Vagina (tissue), 2 donors: ENCODE measurements at regions not wholly inside any gene's neighbourhood (a gene's known extent, or its start where the extent isn't known, plus 50 kb on each side); places are given as distances from the start of the nearest gene placed in this dataset.

Experiments
- DNase-seq, 2 donors: peaks; one replicate each; pipeline ENCODE4 v3.0.0-alpha.2; 2017; ENCODE audit errors: extremely low spot score in 2 of 2
- H3K27ac ChIP-seq: fragments of 200-600 bp; sonication (generic); one replicate; pipeline ENCODE4 v1.5.1; 2019
- H3K27me3 ChIP-seq: fragments of 200-600 bp; sonication (generic); one replicate; pipeline ENCODE4 v1.5.1; 2019
- H3K36me3 ChIP-seq, 2 donors: fragments of 200-600 bp; sonication (generic); one replicate each; pipeline ENCODE4 v1.5.1; 2017 to 2019
- H3K4me1 ChIP-seq: fragments of 200-600 bp; sonication (generic); one replicate; pipeline ENCODE4 v1.5.1; 2019
- H3K4me3 ChIP-seq, 2 donors: fragments of 200-600 bp; sonication (generic); 1 replicate in 1 of 2; 2 replicates in 1 of 2; pipeline ENCODE4 v1.5.1; 2016 to 2019
- H3K9me3 ChIP-seq: fragments of 200-600 bp; sonication (generic); one replicate; pipeline ENCODE4 v1.5.1; 2019
- POLR2A ChIP-seq, 2 donors: fragments of 450-650 bp; IDR thresholded peaks; one replicate each; pipeline ENCODE4 v1.6.1; 2017; ENCODE audit warnings: antibody characterized with exemption in 2 of 2, mild to moderate bottlenecking in 2 of 2, moderate library complexity in 2 of 2
- POLR2AphosphoS5 ChIP-seq, 2 donors: sonication (generic); formaldehyde crosslinking; IDR thresholded peaks; one replicate each; pipeline ENCODE4 v1.9.0; 2017; ENCODE audit warnings: antibody characterized with exemption in 2 of 2, mild to moderate bottlenecking in 2 of 2, low read depth in 1 of 2; ENCODE audit not compliant: insufficient read depth in 1 of 2
- intact Hi-C: fragments of 100-400 bp; cut with DNase I; formaldehyde crosslinking; loops from one replicate; pipeline ENCODE4 v1.15.1; 2023
- TF ChIP-seq, protein P1 (sequence below), 3 experiments: fragments of 450-650 bp in 2 of 3; fragments of 200-600 bp in 1 of 3; sonication (generic) in 1 of 3; IDR thresholded peaks; one replicate each; pipeline ENCODE4 v1.5.1; 2017 to 2019; ENCODE audit warnings: antibody characterized with exemption in 3 of 3, mild to moderate bottlenecking in 2 of 3, moderate library complexity in 2 of 3

DNA sequence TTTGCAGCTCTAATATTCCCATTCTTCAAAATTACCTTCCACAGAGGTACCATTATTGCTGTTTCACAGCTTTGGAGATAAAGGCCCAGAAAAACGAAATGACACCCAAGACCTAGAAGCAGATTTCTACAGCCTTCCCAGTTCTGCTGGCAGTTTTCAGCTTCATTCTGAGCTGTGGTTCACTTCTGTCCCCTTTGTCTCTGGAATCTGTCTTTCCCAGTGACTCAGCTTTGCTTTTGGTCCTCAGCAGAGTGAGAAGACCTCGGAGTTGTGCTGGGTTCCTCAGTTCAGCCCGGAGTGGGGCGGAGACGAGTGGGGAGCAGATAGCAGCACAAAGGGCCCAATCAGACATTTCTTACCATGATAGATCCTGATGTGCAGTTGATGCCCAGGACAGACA is 180.7 kb upstream of the CXCR4 start:
- DNase-seq: no peak
- Histone ChIP-seq H3K27ac (no peak overlapping the region), H3K27me3 (no peaks in the 10 kb centered on the region), H3K4me3 (no peak overlapping the region), H3K9me3 (no peaks in the 10 kb centered on the region), H3K36me3 (no peaks in the 10 kb centered on the region), H3K4me1 (no peaks in the 10 kb centered on the region)
- TF ChIP-seq POLR2A (IDR thresholded peaks at IDR 0.05) (no peak), POLR2AphosphoS5 (IDR thresholded peaks at IDR 0.05; ENCODE audit: insufficient read depth in 1 of 2, low read depth in 1 of 2) (no peak)
- TF ChIP-seq, protein P1, sequence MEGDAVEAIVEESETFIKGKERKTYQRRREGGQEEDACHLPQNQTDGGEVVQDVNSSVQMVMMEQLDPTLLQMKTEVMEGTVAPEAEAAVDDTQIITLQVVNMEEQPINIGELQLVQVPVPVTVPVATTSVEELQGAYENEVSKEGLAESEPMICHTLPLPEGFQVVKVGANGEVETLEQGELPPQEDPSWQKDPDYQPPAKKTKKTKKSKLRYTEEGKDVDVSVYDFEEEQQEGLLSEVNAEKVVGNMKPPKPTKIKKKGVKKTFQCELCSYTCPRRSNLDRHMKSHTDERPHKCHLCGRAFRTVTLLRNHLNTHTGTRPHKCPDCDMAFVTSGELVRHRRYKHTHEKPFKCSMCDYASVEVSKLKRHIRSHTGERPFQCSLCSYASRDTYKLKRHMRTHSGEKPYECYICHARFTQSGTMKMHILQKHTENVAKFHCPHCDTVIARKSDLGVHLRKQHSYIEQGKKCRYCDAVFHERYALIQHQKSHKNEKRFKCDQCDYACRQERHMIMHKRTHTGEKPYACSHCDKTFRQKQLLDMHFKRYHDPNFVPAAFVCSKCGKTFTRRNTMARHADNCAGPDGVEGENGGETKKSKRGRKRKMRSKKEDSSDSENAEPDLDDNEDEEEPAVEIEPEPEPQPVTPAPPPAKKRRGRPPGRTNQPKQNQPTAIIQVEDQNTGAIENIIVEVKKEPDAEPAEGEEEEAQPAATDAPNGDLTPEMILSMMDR (IDR thresholded peaks at IDR 0.05): no peak
- intact Hi-C loops: no loop called here

DNA sequence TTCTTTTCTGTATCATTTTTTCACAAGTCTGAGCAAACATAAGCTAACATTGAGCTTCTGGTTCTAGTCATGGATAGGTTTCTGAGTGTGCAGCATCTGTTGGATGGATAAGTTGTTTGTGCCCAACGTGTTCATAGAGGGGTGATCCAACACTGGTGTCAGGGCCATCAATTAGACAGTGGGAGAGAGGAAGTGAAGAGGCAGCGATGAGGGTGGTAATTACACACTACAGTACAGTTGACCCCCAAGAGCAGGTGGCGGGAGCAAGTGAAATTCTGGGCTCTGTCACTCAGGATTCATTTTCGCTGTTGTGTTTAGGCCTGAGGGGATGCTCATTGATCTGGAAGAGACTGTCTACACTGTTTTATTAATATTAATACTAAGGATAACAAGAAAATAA is 180.0 kb upstream of the CXCR4 start:
- Histone ChIP-seq H3K27me3 (no peaks in the 10 kb centered on the region), H3K4me1 (no peaks in the 10 kb centered on the region), H3K4me3 (no peak overlapping the region), H3K27ac (no peak overlapping the region), H3K36me3 (no peaks in the 10 kb centered on the region), H3K9me3 (no peaks in the 10 kb centered on the region)
- DNase-seq: peak in 1 of 2 donors; percentile 18
- no peak for TF ChIP-seq POLR2A (IDR thresholded peaks at IDR 0.05)
- TF ChIP-seq, protein P1 (IDR thresholded peaks at IDR 0.05): no peak
- no peak for TF ChIP-seq POLR2AphosphoS5 (IDR thresholded peaks at IDR 0.05; ENCODE audit: insufficient read depth in 1 of 2, low read depth in 1 of 2)
- intact Hi-C loops: no loop called here

DNA sequence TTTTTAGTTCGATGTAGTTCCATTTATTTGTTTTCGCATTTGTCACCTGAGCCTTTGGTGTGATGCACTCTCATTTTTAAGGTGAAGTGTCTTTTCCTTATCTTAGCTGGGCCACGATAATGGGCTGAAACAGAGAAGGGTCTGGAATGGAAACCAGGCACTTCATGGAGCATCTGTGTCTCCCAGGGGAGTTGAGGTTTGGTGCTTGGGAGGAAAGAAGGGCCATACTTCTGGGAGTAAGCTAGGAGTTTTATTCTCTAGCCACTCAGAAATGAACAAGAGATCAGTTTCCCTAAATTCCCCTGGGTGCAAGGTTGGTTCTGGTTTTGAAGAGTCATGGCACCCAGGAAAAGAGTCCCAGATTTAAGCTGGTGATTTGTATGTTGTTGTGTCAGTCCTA is 179.4 kb upstream of the CXCR4 start:
- H3K36me3 ChIP-seq: no peaks in the 10 kb centered on the region
- H3K4me1 ChIP-seq: no peaks in the 10 kb centered on the region
- no peaks in the 10 kb centered on the region for H3K27me3 ChIP-seq
- TF ChIP-seq POLR2AphosphoS5 (IDR thresholded peaks at IDR 0.05; ENCODE audit: insufficient read depth in 1 of 2, low read depth in 1 of 2) (no peak), POLR2A (IDR thresholded peaks at IDR 0.05) (no peak)
- TF ChIP-seq, protein P1 (IDR thresholded peaks at IDR 0.05): no peak
- H3K4me3 ChIP-seq: no peak overlapping the region
- DNase-seq: no peak
- intact Hi-C loops: no loop called here
- no peak overlapping the region for H3K27ac ChIP-seq
- H3K9me3 ChIP-seq: no peaks in the 10 kb centered on the region

DNA sequence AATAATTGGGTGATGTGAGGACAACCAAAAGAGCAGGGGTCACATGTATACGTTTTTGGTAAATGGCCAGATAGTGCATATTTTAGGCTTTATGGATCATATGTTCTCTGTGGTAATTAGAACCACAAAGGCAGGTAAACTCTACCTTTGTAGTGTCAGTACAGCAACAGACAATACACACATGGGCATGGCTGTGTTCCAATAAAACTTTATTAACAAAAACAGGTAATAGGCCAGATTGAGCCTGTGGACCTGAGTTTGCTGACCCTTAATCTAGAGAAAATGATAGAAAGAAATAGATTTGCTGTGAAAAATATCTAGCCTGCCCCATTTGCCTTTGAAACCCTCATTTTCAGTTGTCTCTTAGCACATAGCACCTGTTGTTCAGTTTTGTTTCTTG is 177.2 kb upstream of the CXCR4 start:
- no peak for DNase-seq
- TF ChIP-seq POLR2A (IDR thresholded peaks at IDR 0.05) (no peak), POLR2AphosphoS5 (IDR thresholded peaks at IDR 0.05; ENCODE audit: insufficient read depth in 1 of 2, low read depth in 1 of 2) (no peak)
- TF ChIP-seq, protein P1 (IDR thresholded peaks at IDR 0.05): no peak
- Histone ChIP-seq H3K9me3 (no peaks in the 10 kb centered on the region), H3K4me3 (no peak overlapping the region), H3K27me3 (no peaks in the 10 kb centered on the region), H3K4me1 (no peaks in the 10 kb centered on the region), H3K27ac (no peak overlapping the region), H3K36me3 (no peaks in the 10 kb centered on the region)
- intact Hi-C loops: no loop called here

DNA sequence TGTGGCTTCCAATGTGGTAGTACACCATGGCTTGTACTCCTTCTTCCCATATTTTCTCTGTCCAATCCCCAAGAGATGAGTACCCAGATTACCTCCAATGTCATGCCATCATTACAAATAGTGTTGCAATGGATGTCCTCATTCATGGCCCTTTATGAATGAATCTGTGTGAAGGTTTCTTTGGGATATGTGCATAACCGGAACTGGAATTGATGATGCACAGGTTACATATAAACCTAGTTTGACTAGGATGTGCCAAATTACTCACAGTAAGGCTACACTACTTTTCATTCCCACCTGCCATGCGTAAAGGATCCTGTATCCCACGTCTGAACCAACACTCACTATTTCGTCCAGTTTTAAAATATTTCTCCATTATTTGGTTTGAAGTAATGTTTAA is 173.9 kb upstream of the CXCR4 start:
- DNase-seq: no peak
- H3K4me1 ChIP-seq: no peaks in the 10 kb centered on the region
- TF ChIP-seq POLR2A (IDR thresholded peaks at IDR 0.05): no peak
- TF ChIP-seq POLR2AphosphoS5 (IDR thresholded peaks at IDR 0.05; ENCODE audit: insufficient read depth in 1 of 2, low read depth in 1 of 2): no peak
- TF ChIP-seq, protein P1 (IDR thresholded peaks at IDR 0.05): no peak
- H3K36me3 ChIP-seq: no peaks in the 10 kb centered on the region
- intact Hi-C loops: no loop called here
- H3K27me3 ChIP-seq: no peaks in the 10 kb centered on the region
- H3K27ac ChIP-seq: no peak overlapping the region
- no peak overlapping the region for H3K4me3 ChIP-seq
- no peaks in the 10 kb centered on the region for H3K9me3 ChIP-seq
